ENCODE measurements at regions not wholly inside any gene's neighbourhood (a gene's known extent, or its start where the extent isn't known, plus 50 kb on each side); places are given as distances from the start of the nearest gene placed in this dataset.

DNA sequence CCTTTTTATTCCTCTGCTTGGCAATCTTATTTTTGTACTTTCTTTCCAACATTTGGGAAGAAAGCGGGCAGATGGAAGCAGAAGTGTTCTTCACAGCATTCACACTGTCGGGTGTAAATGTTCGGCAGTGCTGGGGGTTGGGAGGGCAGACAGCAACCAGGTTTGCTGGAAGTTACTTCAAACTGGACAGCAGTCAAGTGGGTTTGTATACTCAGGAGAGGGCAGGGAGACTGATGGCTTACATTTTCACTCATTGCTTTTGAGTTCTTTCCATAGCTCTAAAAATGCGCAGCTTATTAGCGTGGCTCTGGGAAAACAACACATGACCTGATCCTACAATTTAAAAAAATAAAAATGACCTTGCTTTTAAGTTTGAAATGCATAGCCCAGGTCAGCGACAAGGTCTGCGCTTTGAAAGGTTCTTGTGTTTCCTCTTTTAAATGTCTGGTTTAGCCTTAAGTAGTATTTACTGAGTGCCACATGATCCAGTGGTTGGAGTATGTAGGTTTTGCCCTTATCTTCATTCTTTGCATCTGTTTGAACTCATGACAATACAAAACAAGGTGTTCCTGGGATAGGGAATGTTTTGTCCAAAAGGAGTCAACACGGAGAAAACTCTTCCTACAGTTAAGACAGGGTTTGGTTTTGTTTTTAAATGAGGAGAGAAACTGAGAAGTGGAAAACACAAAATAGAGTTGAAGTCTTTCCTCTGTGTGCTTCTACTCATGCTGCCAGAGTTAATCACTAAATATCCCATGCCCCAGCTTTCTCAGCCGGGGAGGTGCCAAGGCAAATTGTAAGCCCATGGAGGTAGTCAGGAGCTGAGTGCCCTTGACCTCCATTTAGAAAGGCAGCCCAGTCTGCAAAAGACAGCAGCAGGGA lies 132.7 kb upstream of the DMRT1 start (continued):
- TF ChIP-seq JARID2 (CRISPR knock-in tag; IDR thresholded peaks at IDR 0.05; ENCODE audit: insufficient replicate concordance), result no peak
- no peak for TF ChIP-seq YEATS4 (CRISPR knock-in tag; IDR thresholded peaks at IDR 0.05; ENCODE audit: borderline replicate concordance)
- peak; percentile 80; the same call in 1 of the 2 replicates for TF ChIP-seq GATA4 (IDR thresholded peaks at IDR 0.05; ENCODE audit: borderline replicate concordance, low read depth)
- TF ChIP-seq MAZ (IDR thresholded peaks at IDR 0.05; ENCODE audit: borderline replicate concordance, low read depth, low read length), result no peak
- TF ChIP-seq MAZ (CRISPR knock-in tag; IDR thresholded peaks at IDR 0.05; ENCODE audit: low read depth), result no peak
- TF ChIP-seq ZNF570 (CRISPR knock-in tag; IDR thresholded peaks at IDR 0.05; ENCODE audit: borderline replicate concordance), result no peak
- TF ChIP-seq RXRB (CRISPR knock-in tag; IDR thresholded peaks at IDR 0.05; ENCODE audit: borderline replicate concordance), result peak; percentile 74
- TF ChIP-seq, protein P1, sequence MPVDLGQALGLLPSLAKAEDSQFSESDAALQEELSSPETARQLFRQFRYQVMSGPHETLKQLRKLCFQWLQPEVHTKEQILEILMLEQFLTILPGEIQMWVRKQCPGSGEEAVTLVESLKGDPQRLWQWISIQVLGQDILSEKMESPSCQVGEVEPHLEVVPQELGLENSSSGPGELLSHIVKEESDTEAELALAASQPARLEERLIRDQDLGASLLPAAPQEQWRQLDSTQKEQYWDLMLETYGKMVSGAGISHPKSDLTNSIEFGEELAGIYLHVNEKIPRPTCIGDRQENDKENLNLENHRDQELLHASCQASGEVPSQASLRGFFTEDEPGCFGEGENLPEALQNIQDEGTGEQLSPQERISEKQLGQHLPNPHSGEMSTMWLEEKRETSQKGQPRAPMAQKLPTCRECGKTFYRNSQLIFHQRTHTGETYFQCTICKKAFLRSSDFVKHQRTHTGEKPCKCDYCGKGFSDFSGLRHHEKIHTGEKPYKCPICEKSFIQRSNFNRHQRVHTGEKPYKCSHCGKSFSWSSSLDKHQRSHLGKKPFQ (CRISPR knock-in tag; IDR thresholded peaks at IDR 0.05; ENCODE audit: insufficient replicate concordance), result no peak
- peak; percentile 84 for TF ChIP-seq RBM22 (optimal IDR thresholded peaks at IDR 0.05; ENCODE audit: low read length)
- no peak for TF ChIP-seq NFIC (IDR thresholded peaks at IDR 0.05; ENCODE audit: low read length)
- TF ChIP-seq SNAI1 (CRISPR knock-in tag; IDR thresholded peaks at IDR 0.05; ENCODE audit: borderline replicate concordance), result no peak
- no peak for TF ChIP-seq CC2D1A (CRISPR knock-in tag; IDR thresholded peaks at IDR 0.05)
- TF ChIP-seq ZBTB20 (CRISPR knock-in tag; IDR thresholded peaks at IDR 0.05; ENCODE audit: borderline replicate concordance, low read depth), result peak; percentile 92
- TF ChIP-seq SIN3A (IDR thresholded peaks at IDR 0.05; ENCODE audit: borderline replicate concordance, low read depth, low read length), result peak; percentile 9; the same call in 1 of the 2 replicates
- TF ChIP-seq NCOA2 (CRISPR knock-in tag; IDR thresholded peaks at IDR 0.05), result peak; percentile 93
- TF ChIP-seq, protein P2, sequence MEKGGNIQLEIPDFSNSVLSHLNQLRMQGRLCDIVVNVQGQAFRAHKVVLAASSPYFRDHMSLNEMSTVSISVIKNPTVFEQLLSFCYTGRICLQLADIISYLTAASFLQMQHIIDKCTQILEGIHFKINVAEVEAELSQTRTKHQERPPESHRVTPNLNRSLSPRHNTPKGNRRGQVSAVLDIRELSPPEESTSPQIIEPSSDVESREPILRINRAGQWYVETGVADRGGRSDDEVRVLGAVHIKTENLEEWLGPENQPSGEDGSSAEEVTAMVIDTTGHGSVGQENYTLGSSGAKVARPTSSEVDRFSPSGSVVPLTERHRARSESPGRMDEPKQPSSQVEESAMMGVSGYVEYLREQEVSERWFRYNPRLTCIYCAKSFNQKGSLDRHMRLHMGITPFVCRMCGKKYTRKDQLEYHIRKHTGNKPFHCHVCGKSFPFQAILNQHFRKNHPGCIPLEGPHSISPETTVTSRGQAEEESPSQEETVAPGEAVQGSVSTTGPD (CRISPR knock-in tag; IDR thresholded peaks at IDR 0.05), result no peak
- TF ChIP-seq, protein P3, sequence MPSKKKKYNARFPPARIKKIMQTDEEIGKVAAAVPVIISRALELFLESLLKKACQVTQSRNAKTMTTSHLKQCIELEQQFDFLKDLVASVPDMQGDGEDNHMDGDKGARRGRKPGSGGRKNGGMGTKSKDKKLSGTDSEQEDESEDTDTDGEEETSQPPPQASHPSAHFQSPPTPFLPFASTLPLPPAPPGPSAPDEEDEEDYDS (CRISPR knock-in tag; IDR thresholded peaks at IDR 0.05), result peak; percentile 82
- peak in 1 of 2 experiments; percentile 69; a peak in 2 of 4 replicates for TF ChIP-seq EP300 (IDR thresholded peaks at IDR 0.05; ENCODE audit: low read depth in 2 of 2, low read length in 2 of 2)
- TF ChIP-seq EP300 (CRISPR knock-in tag; IDR thresholded peaks at IDR 0.05; ENCODE audit: borderline replicate concordance), result peak; percentile 63; the same call in 1 of the 2 replicates
- TF ChIP-seq ZNF317 (CRISPR knock-in tag; IDR thresholded peaks at IDR 0.05), result peak; percentile 8; the same call in 1 of the 2 replicates
- no peak for TF ChIP-seq SOX6 (IDR thresholded peaks at IDR 0.05)
- peak; percentile 95 for TF ChIP-seq SOX6 (CRISPR knock-in tag; IDR thresholded peaks at IDR 0.05)
- TF ChIP-seq RBAK (CRISPR knock-in tag; IDR thresholded peaks at IDR 0.05), result no peak
- no peak for TF ChIP-seq PRMT3 (CRISPR knock-in tag; IDR thresholded peaks at IDR 0.05; ENCODE audit: borderline replicate concordance, low read depth)
- TF ChIP-seq ZFY (CRISPR knock-in tag; IDR thresholded peaks at IDR 0.05), result no peak
- TF ChIP-seq ZNF674 (CRISPR knock-in tag; IDR thresholded peaks at IDR 0.05; ENCODE audit: low read depth), result no peak
- TF ChIP-seq ZNF619 (CRISPR knock-in tag; IDR thresholded peaks at IDR 0.05), result no peak
- TF ChIP-seq SMYD3 (CRISPR knock-in tag; IDR thresholded peaks at IDR 0.05), result 0 out of 2 replicates have a peak, but pooled peaks have one; percentile 10

Measured in HepG2 (cell line).